Renal cortex interstitium (tissue), 11 donors: ENCODE measurements at regions not wholly inside any gene's neighbourhood (a gene's known extent, or its start where the extent isn't known, plus 50 kb on each side); places are given as distances from the start of the nearest gene placed in this dataset.
"Not testable (repeated sequence)": the region's sequence is repeated elsewhere in the genome, so short reads cannot be mapped to it uniquely, and the experiment has no call there.

Experiments used
- DNase-seq, 11 donors: peaks; one replicate each; pipeline ENCODE4 v3.0.0-alpha.2; 2013; ENCODE audit warnings: low read depth in 9 of 11, low spot score in 4 of 11; ENCODE audit errors: extremely low read depth in 1 of 11

DNA sequence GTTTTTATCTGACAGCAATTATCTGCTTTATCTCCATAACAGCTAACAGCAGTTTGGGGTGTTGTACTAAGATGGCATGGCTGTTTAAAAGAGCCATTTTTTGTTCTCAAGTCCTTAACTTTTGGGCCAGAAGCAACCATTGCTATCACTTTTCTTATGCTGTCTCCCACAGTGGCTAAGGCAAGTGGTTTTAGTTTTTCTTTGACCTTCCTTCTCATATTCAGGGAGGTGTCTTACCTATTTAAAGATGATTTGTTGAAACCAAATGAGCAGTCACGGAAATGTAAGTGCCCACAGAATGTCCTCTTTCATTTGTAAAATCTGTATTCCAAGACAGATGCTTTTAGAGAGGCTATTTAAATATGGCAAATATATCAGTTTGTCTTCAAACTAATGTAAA lies 96.8 kb upstream of the USP15 start:
- no peak for DNase-seq

DNA sequence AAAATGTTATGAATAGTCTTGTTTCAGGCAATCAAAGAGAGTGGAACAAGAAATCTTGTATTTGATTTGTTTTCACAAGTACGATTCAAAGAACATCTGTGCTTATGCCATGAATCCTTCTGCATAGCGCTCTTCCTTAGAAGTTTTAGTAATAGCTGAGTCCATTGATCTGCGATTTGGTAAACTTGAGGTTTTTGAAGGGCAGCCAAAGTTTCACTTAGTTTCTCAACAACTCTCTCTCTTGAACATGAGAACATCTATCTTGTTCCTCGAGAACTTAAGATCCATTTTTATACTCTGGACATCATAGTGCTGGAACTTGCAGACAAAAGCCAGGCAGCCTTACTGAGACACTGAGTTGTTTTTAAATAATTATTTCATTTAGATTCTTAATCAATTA lies 96.2 kb upstream of the USP15 start:
- no peak for DNase-seq

DNA sequence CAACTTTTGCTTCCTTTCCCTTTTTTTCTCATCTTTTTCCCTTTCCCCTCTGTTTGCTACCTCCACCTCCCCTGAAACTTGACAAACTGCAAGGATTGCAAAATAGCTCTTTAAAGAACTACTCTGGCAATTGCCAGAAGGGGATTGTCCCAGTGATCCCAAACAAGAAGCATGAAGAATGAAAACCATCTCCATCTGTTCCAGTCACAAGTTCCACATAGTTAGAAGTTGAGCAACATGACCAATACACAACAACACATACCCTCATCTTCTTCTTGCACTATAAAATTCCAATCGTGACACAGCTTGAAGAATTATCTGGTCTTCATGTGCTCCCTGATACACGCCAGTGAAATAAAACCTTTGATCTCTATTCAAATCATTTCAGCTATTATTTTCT lies 93.7 kb upstream of the USP15 start:
- no peak for DNase-seq

DNA sequence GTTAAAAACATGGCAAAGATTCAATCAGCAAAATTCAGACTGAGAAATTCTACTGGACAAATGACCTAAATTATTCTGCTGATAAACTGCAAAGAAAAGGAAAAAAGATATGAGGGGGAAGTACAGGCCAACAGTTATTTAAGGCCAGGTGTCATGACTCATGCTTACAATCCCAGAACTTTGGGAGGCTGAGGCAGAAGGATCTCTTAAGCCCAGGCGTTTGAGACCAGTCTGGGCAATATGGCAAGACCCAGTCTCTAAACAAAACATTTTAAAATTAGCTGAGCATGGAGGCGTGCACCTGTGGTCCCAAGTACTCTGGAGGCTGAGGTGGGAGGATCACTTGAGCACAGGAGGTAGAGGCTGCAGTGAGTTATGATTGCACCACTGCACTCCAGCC lies 91.8 kb upstream of the USP15 start:
- no peak for DNase-seq

DNA sequence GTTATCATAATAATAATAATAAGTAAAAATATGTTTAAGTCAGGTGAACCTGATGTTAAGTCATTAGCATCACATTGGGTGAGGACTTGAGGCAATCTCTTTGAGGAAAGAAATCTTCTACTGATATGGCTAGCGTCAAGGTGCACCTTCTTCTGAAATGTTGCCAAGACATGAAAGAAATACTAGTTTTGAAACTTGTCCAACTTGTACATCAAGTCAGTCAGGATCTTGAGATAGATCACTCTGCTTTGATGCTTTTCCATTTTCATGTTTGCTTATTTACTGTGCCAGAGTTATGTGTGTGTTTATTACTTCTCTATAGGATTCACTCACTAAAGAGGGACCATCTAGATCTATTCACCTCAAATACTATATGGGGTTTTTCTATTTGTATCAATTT lies 90.0 kb upstream of the USP15 start:
- no peak for DNase-seq

DNA sequence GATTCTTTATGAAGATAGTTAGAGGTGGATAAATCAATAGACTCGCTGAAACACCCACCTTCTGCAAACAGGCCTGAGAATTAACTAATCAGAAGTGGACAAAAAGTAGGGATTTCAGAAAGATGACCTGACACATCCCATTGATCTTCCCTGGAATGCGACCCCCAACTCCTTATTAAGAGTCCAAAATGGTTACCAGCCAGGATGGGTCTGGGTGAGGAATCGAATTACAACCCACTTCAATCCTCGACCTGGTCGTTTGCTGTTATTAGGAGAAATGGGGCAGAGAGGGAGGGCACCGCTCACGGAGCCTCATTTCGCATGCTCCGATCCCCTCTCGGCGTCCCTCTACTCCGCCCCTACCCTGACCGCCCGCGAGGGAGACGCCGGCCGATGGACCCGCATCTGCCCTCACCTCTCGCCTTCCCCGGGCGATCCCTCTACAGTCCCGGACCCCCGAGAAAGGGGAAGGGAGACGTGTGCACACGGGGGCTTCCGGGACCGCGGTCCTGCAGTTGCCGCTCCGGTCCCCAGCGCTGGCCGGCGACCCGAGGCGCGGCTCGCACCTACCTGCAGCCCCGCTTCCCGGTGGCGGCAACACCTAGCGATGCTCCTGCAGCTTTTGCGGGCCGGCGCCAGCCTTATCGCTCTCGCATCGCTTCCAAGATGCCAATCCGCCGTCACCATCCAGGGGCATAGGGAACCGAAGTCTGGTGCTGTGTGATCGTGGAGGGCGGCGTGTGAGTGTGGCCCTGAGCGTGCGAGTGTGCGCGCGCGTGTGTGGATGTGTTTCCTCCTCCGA lies 69.3 kb upstream of the USP15 start:
- DNase-seq: no peak

DNA sequence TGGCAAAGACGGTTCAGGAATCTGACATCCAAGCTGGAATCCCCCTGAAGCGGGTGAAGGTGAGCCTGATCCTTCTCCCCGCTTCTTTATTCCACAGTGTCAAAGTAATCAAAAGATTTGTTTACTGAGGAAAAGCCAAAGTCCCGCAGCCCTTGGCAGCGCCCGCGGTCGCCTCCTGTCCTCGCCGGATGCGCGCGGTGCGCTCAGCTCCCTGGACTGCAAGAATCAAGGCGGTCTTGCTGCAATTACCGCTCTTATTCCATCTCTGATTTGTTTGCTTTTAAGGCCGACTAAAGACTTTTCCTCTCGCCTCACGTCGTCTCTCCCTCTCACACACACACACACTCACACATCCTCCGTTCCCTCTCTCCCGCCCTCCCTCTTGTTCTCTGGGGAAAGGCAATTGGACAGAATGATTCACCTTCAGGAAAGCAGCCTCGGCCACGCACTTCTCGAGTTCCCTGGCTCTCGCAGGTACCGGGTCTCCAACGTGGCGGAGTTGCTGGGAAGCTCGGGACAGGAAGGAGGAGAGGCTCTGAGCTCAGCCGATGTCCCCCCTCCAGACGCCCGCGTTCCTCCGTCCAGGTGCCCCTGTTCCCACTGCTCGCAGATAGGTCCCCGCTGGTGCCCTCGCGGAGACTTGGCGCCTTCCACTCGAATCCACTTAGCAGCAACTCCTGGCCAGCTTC lies 68.6 kb upstream of the USP15 start:
- no peak for DNase-seq

DNA sequence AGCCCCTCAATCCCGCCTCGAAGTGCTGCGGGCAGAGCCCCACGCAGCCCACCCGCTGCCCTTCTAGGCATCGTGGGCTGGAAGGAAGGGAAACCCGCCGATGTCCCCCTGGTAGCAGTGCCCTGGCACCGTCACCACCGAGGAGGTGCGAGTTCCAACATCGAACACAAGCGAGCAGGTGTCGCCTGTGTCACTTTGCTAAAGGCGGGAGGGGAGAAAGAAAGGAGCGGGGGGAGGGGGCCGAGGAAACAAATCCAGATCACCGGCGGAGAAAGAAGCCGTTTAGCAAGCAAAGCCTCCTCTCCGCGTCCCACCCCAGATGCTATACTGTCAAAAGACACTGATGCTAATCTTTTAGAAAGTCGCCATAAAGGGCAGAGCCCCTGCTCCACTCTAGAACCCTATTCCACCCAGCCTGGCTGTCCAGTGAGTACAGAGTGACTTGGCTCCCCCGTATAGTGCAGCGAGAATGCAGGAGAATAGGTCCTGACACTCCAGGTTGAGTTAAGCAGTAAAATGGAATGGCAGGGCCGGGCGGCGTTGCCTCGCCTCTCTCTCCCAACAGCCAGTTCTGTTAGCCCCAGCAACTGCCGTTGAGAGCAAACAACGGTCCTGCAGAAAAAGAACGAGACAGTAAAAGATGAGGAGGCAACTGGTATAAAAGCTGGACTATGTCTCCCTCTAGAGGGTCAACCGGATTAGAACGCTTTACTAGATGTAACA lies 67.9 kb upstream of the USP15 start:
- DNase-seq: peak; percentile 44 to 83 (median 76)

DNA sequence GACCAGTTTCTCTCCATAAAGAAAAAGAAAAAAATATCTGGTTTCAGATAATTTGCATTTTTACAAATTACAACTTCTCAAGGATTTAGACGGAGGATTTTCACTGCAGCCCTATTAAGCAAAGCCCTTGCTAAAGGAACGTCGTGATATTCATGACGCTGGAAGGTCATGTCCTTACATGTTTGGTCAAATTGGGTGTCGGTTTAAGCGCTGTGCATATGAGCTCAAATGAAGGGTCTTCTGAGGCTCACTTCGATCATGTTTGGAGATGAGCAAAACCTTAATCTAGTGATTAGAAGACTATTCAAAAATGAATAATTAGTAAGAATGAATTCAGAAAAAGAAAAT lies 67.3 kb upstream of the USP15 start:
- no peak for DNase-seq

DNA sequence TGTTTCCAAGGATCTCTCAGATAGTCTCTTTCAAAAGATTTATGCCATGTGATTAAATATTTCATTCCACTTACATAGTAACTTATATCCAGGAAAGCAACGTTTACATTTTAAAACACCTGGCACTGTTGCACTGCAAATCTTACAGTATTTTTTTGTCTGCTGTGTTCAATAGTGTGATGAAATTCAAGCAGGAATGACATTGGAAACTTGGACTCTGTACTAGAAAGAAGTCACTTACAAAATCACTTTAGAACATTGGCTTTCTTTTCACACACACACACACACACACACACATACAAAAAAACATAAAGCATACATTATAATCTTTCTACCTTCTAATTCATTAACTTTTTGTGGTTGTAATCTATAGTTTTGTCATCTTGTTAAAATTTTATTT lies 66.2 kb upstream of the USP15 start:
- no peak for DNase-seq

DNA sequence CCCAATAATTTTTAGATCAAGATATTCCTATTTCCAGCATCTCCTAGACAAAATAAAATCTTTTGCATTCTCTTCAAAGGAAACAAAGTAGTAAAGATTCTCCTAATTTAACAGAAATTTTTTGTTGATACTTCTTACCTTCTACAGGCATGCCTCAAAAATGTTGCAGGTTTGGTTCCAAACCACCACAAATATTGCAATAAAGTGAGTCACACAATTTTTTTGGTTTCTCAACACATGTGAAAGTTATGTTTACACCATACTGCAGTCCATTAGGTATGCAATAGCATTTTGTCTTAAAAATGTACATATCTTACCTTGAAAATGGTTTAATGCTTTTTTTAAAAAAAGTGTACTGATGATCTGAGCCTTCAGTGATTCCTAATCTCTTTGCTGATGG lies 65.6 kb upstream of the USP15 start:
- no peak for DNase-seq

DNA sequence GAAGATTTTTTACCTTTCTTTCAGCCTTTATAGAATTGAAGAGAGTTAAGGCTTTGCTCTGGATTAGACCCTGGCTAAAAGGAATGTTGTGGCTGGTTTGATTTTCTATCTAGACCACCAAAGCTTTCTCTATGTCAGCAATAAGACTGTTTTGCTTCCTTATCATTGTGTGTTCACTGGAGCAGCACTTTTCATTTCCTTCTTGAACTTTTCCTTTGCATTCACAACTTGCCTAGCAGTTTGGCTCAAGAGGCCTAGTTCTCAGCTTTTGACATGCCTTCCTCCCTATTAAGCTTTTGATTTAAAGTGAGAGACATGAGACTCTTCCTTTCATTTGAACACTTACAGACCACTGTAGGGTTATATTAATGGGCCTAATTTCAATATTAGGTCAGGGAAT lies 64.1 kb upstream of the USP15 start:
- no peak for DNase-seq

DNA sequence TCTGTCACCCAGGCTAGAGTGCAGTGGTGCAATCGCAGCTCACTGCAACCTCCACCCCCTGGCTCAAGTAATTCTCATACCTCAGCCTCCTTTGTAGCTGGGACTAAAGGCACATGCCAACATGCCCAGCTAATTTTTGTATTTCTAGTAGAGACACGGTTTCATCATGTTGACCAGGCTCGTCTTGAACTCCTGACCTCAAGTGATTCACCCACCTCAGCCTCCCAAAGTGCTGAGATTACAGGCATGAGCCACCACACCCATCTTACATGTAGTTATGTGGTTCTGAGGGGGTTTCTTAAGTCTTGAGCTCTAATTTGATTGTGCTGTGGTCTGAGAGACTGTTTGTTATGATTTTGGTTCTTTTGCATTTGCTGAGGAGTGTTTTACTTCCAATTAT lies 57.3 kb upstream of the USP15 start:
- DNase-seq: not testable (repeated sequence)

DNA sequence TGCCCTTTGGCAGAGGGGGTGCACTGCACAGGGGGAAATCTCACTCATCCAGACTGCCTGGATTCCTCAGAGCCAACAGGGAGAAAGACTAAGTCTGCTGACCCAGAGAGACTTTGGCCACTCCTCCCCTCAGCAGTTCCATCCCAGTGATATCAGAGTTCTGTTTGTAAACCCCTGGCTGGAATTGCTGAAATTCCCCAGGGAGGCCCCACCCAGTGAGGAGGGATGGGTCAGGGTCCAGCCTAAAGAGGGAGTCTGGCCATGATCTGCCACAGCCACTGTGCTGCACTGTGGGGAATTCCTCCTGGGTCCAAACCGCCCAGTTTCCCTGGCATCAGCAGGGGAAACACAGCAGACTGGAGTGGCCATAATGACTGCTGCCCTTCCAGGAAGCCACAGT lies 54.9 kb upstream of the USP15 start:
- DNase-seq: no peak

DNA sequence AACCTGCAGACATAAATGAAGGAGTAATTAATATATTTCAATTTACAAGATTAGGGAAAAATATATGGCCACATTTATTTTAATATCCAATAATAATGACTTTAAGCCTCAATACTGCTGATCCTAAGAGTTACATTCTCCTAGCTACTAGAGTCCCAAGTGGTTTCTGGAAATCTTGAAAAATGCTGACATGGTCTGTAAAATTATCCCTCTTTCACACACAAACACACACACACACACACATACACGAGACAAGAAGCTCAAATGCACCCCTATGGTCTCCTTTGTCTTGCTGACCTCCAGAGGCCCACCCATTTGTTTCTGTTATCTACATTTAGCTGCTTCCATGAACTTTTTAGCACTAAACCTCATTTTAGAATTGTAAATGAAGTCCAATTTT lies 53.0 kb upstream of the USP15 start:
- DNase-seq: no peak
